ENCODE measurements at regions not wholly inside any gene's neighbourhood (a gene's known extent, or its start where the extent isn't known, plus 50 kb on each side); places are given as distances from the start of the nearest gene placed in this dataset.

- TF ChIP-seq, protein P1, sequence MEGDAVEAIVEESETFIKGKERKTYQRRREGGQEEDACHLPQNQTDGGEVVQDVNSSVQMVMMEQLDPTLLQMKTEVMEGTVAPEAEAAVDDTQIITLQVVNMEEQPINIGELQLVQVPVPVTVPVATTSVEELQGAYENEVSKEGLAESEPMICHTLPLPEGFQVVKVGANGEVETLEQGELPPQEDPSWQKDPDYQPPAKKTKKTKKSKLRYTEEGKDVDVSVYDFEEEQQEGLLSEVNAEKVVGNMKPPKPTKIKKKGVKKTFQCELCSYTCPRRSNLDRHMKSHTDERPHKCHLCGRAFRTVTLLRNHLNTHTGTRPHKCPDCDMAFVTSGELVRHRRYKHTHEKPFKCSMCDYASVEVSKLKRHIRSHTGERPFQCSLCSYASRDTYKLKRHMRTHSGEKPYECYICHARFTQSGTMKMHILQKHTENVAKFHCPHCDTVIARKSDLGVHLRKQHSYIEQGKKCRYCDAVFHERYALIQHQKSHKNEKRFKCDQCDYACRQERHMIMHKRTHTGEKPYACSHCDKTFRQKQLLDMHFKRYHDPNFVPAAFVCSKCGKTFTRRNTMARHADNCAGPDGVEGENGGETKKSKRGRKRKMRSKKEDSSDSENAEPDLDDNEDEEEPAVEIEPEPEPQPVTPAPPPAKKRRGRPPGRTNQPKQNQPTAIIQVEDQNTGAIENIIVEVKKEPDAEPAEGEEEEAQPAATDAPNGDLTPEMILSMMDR (IDR thresholded peaks at IDR 0.05): no peak
- no peak for TF ChIP-seq ZFX (IDR thresholded peaks at IDR 0.05; ENCODE audit: borderline replicate concordance)
Measured at GRCh38 chr12:3417937-3418462, 73.0 kb upstream of the PRMT8 start.

Measured in 22Rv1 (cell line).